Astrocyte of the spinal cord (primary cell): ENCODE measurements at regions not wholly inside any gene's neighbourhood (a gene's known extent, or its start where the extent isn't known, plus 50 kb on each side); places are given as distances from the start of the nearest gene placed in this dataset.

Source experiments
- DNase-seq: peaks from one replicate; pipeline ENCODE4 v3.0.0; 2011; ENCODE audit warnings: low read depth, low spot score
- H3K4me3 ChIP-seq: 2 replicates; pipeline ENCODE4 v1.5.1; 2011; ENCODE audit warnings: low read depth, mild to moderate bottlenecking, low read length, moderate library complexity
- in situ Hi-C: cut with HindIII; loops from 2 replicates; pipeline ENCODE4 v1.10.0; 2017; ENCODE audit warnings: low sequenced_read_pairs
- TF ChIP-seq, protein P1 (sequence below): IDR thresholded peaks from 2 replicates; pipeline ENCODE4 v1.5.1; 2012; ENCODE audit warnings: low read depth, mild to moderate bottlenecking, low read length, inconsistent platforms

DNA sequence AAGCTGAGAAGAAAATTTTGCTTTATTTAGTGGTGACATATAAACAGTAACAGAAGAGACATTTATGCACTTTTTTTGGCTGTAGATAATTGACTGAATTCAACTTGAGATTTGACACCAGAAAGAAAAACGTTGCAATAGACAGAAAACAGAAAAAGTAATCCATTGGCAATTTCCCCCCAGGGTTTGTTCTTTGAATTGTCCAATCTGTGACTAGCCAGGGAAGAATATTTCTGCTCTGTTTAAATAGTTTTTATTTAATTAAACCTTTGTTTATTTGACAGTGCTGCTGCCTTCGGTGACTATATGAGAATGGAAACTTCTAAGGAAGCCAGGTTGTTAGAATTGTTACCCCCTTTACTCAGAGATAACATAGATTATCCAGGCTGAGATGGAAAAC is 210.6 kb downstream of the DEPDC1B start:
- in situ Hi-C loops, result no loop called here
- no peak for DNase-seq
- TF ChIP-seq, protein P1, sequence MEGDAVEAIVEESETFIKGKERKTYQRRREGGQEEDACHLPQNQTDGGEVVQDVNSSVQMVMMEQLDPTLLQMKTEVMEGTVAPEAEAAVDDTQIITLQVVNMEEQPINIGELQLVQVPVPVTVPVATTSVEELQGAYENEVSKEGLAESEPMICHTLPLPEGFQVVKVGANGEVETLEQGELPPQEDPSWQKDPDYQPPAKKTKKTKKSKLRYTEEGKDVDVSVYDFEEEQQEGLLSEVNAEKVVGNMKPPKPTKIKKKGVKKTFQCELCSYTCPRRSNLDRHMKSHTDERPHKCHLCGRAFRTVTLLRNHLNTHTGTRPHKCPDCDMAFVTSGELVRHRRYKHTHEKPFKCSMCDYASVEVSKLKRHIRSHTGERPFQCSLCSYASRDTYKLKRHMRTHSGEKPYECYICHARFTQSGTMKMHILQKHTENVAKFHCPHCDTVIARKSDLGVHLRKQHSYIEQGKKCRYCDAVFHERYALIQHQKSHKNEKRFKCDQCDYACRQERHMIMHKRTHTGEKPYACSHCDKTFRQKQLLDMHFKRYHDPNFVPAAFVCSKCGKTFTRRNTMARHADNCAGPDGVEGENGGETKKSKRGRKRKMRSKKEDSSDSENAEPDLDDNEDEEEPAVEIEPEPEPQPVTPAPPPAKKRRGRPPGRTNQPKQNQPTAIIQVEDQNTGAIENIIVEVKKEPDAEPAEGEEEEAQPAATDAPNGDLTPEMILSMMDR, result no peak
- H3K4me3 ChIP-seq, result no peak overlapping the region

DNA sequence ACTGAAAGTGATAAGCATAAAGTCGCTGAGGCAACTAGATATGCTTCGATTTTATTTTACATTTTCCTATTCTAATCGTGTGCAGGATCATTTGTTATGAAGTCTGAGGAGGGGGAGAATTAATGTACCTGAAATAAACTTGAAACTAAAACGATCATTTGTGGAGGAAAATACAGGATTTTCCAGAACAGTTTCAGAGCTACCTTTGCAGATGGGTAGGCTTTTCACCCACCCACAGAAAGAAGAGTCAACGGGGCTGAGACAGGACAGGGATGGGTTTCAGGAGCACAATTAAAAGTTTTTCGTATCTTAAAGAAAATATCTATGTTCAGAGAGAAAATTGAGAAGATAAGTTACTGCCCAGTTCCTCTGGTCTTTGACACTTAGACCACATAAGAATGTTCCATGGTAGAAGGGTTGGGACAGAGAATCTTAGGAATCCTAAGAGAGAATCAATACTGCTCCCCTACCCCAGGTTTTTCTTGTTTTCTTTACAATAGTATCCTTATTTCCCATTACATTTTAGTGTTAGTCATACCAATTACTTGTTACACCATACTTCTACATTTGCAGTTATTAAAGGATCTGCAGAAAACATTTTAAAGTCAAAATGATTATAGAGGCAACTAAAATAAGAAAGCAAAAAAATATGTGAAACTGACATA is 211.4 kb downstream of the DEPDC1B start:
- peak; percentile 25 for DNase-seq
- H3K4me3 ChIP-seq, result no peak overlapping the region
- TF ChIP-seq, protein P1, result no peak
- in situ Hi-C loops, result no loop called here

DNA sequence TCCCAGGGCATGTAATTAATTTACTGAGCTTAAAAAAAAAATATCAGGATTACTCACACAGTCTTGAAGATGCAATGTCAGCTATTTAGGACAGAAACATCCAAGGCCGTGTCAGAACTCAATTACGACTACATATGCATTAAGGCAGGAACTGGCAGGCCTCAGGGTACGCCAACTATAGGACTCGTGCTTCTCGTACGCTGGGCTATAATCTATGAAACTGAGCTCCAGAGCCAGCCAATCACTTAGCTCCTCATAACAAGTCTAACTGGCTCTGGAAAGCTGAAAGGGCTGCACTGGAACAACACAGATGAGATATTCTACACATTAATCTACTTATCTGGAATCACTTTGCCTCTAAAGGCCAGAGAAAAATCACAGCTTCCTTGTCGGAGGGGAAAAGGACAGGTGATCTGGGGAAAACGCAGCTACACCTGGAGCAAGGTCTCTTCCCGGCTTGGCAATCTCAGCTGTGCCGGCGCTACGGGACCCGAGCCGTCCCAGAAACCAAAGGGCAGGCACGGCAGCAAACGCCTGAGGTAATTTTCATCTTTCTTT is 212.0 kb downstream of the DEPDC1B start:
- no peak for DNase-seq
- TF ChIP-seq, protein P1, result no peak
- in situ Hi-C loops, result no loop called here
- H3K4me3 ChIP-seq, result no peak overlapping the region

DNA sequence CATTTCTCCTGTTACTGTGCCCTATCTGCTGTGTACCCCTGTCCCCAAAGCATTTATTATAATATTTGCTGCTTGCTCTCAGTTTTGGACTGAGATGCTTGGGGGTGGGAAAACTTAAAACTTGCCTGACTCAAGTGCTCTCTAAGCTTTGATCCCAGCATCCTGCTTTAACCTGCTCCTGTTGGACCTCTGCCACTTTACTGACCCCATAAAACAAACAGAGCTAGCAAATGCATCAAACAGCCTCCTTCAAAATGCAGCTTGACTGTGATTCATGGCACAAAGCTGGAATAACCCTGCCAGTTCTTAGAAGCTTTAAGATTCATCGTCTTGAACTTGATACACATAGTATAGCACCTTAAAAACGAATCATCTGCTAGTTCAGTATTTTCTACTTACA is 212.5 kb downstream of the DEPDC1B start:
- in situ Hi-C loops, result no loop called here
- no peak overlapping the region for H3K4me3 ChIP-seq
- no peak for DNase-seq
- TF ChIP-seq, protein P1, result no peak

DNA sequence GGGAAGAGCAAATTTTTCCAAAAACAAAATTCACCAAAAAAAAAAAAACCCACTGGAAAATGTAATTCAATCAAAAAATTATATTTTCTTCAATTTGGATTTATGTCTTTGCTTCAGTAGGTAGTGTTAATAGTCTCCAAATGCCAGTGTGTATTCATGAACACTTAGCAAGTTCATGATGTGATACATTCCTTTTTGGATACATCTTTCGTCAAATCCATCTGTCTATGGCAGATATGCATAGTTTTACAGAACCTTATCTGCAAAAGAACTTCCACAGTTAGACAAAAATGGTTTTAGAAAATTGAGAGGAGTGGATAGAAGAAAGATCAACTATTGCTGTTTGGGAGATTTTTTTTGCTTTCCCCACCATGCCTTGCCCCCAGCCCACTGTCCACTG is 214.6 kb downstream of the DEPDC1B start:
- DNase-seq, result no peak
- in situ Hi-C loops, result no loop called here
- no peak overlapping the region for H3K4me3 ChIP-seq
- TF ChIP-seq, protein P1, result no peak

DNA sequence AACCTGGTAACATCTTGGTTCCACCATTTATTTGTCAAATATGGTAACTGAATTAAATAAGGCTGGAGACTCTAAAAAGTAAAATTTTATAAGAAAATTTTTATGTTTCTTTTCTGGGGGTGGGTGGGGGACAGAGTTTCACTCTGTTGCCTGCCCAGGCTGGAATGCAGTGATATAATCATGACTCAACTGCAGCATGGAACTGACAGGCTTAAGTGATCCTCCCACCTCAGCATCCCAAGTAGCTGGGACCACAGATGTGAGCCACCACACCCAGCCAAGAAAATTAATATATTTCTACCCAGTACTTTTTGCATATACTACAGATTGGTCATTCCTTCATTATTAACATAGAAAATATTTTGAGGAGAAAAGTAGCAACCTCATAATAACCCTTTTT is 216.9 kb downstream of the DEPDC1B start:
- no peak for DNase-seq
- TF ChIP-seq, protein P1, result no peak
- H3K4me3 ChIP-seq, result no peak overlapping the region
- in situ Hi-C loops, result no loop called here

DNA sequence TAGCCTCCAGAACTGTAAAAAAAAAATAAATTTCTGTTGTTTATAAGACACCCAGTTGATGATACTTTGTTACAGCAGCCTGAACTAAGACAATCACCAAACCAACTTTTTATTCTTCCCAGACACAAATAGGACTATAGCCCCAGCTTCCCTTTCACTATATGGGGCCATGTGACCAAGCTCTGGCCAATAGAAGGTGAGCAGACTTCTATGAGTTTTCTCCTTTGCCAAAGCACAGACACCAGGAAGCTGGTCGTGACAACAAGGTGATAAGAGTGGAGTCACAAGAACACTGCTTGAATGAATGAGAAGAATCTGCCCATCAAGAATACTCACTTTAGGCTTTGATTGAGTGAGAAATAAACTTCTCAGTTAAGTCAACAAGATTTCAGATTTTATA is 217.7 kb downstream of the DEPDC1B start:
- no peak overlapping the region for H3K4me3 ChIP-seq
- TF ChIP-seq, protein P1, result no peak
- DNase-seq, result no peak
- in situ Hi-C loops, result no loop called here
